Hematopoietic multipotent progenitor cell treated with erythropoietin and hydrocortisone succinate and interleukin-3 and kit ligand, for 6 days (in vitro differentiated cells): ENCODE measurements at regions not wholly inside any gene's neighbourhood (a gene's known extent, or its start where the extent isn't known, plus 50 kb on each side); places are given as distances from the start of the nearest gene placed in this dataset.
A peak's percentile ranks its signal among the peaks of the same experiment; 100 is the strongest.
"Not testable (repeated sequence)": the region's sequence is repeated elsewhere in the genome, so short reads cannot be mapped to it uniquely, and the experiment has no call there.

ENCODE experiments used
- DNase-seq: peaks from one replicate; pipeline ENCODE4 v3.0.0-alpha.2; 2015

DNA sequence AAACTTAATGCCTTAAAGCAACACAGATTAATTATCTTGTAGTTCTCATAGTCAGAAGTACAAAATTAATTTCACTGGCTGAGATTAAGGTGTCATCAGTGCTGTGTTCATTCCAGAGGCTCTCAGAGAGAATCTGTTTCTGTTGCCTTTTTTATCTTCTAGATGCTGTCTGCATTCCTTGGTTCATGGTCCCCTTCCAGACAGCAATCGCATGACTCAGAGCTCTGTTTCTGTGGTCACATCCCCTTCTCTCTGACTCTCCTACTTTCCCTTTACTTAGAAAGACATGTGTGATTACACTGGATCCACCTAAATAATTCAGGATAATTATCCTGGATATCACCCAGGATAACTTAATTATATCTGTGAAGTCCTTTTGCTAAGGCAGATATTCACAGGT, 148.6 kb downstream of the MAIP1 start:
- DNase-seq: peak; percentile 6

- DNase-seq: no peak
Observed at GRCh38 chr2:200107514-200108217, 152.3 kb downstream of the MAIP1 start.

GRCh38 chr2:200109421-200109820, 154.0 kb downstream of the MAIP1 start:
- DNase-seq: no peak

GRCh38 chr2:200110381-200110780, 155.0 kb downstream of the MAIP1 start:
- no peak for DNase-seq

GRCh38 chr2:200113016-200113799, 157.8 kb downstream of the MAIP1 start:
- DNase-seq: not testable (repeated sequence)

DNA sequence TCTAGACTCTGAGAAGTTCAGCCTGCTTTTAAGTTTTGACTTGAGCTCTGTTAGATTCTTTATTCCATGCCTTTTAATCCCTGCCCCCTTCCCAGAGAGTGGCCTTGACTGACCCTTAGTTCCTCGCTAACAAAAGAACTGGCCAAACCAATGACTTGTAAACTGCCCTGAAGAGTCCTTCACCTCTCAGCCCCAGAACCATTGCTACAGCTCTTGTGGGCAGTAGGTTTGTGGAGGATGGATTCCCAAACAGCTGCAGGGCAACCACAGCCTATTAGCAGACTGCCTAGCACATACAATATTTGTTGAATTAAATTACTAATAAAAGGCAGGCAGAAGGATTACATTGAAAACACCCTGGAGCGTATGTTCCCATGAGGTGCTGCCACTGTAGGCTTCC, 163.9 kb downstream of the MAIP1 start:
- no peak for DNase-seq

GRCh38 chr2:200121931-200122330, 166.5 kb downstream of the MAIP1 start:
- no peak for DNase-seq

DNA sequence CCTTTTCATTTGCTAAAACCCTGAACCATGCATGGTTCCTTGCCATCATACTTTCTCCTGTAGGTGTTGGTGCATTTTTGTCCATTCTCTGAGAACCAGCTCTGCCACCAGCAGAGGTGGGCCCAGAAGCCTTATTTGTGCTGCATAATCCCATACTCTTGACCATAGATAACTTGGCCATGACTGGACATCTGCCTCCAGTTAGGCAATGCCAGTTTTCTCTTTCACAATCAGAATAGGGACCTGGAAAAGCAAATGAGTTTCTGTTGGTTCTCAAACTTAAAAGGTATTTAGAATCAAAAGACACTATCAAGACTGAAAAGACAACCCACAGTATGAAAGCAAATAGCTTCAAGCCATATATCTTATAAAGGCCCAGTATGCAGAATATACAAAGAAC, 167.3 kb downstream of the MAIP1 start:
- DNase-seq: no peak

DNA sequence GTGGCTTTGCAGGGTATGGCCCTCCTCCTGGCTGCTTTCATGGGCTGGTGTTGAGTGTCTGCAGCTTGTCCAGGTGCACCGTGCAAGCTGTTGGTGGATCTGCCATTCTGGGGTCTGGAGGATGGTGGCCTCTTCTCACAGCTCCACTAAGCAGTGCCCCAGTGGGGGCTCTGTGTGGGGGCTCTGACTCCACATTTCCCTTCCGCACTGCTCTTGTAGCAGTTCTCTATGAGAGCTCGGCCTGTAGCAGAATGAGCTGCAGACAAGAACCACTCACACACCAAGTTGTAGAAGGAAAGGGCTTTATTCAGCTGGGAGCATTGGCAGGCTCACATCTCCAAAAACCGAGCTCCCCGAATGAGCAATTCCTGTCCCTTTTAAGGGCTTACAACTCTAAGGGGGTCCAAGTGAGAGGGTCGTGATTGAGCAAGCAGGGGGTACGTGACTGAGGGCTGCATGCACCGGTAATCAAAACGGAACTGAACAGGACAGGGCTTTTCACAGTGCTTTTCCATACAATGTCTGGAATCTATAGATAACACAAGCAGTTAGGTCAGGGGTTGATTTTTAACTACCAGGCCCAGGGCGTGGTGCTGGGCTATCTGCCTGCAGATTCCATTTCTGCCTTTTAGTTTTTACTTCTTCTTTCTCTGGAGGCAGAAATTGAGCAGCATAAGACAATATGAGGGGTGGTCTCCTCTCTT, 169.4 kb downstream of the MAIP1 start:
- DNase-seq: peak; percentile 75

DNA sequence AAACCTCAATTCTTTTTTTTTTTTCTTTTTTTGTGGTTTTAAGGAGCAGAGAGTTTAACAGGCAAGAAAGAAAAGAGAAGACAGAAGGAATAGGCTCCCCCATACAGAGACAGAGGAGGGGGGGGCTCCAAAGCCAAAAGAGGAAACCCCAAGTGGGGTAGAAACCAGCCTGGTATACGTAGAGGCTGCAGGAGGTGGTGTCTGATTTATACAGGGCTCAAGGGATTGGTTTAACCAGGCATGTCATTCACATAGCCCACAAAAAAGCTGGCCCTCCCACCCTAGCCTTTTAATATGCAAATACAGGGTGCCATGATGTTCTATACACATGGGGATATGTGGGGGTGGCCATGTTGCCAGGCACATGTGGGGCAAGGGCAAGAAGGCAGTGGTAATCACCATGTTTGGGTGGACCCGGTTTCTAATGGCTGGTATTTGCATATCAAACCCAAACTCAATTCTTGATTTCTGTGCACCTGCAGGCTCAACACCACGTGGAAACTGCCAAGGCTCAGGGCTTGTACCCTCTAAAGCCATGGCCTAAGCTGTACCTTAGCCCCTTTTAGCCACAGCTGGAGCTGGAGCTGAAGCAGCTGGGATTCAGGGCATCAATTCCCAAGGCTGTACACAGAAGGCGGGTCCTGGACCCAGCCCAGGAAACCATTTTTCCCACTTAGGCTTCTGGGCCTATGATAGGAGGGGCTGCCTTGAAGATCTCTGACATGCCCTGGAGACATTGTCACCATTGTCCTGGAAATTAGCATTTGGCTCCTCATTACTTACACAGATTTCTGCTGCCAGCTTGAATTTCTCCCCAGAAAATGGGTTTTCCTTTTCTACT, 170.3 kb downstream of the MAIP1 start:
- DNase-seq: peak; percentile 66

DNA sequence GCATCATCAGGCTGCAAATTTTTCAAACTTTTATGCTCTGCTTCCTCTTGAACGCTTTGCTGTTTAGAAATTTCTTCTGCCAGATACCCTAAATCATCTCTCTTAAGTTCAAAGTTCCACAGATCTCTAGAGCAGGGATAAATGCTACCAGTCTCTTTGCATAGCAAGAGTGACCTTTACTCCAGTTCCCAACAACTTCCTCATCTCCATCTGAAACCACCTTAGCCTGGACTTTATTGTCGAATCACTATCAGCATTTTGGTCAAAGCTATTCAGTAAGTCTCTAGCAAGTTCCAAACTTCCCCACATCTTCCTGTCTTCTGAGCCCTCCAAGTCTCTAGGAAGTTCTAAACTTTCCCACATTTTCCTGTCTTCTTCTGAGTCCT, 170.9 kb downstream of the MAIP1 start:
- DNase-seq: not testable (repeated sequence)

DNA sequence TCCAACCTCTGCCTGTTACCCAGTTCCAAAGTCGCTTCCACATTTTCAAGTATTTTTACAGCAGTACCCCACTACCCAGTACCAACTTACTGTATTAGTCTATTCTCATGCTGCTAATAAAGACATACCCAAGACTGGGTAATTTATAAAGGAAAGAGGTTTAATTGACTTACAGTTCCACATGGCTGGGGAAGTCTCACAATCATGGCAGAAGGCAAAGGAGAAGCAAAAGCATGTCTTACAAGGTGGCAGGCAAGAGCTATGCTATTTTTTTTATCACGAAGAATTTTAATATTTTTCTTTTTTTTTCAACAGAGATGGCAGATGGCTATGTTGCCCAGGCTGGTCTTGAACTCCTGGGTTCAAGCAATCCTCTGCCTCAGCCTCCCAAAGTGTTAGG, 171.3 kb downstream of the MAIP1 start:
- DNase-seq: not testable (repeated sequence)

DNA sequence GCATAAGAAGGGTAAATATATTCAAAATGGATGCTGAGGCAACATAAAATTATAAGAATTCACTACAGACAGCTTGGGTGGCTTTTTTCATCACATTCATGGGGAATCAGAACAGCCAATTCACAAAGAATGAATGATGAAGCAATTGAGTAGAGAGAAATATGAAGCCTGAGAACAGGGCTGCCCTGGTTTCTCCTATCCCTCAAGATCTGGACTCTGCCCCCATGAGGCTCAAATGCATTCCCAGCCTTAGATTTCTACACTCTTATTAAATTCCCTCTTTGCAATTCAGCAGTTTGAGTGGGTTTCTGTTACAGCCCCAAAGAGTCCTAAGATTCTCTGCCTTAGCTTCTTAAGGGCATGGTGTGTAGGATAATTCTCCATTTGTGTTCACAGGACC, 172.5 kb downstream of the MAIP1 start:
- no peak for DNase-seq

- no peak for DNase-seq
Observed at GRCh38 chr2:200128296-200128695, 172.9 kb downstream of the MAIP1 start.

DNA sequence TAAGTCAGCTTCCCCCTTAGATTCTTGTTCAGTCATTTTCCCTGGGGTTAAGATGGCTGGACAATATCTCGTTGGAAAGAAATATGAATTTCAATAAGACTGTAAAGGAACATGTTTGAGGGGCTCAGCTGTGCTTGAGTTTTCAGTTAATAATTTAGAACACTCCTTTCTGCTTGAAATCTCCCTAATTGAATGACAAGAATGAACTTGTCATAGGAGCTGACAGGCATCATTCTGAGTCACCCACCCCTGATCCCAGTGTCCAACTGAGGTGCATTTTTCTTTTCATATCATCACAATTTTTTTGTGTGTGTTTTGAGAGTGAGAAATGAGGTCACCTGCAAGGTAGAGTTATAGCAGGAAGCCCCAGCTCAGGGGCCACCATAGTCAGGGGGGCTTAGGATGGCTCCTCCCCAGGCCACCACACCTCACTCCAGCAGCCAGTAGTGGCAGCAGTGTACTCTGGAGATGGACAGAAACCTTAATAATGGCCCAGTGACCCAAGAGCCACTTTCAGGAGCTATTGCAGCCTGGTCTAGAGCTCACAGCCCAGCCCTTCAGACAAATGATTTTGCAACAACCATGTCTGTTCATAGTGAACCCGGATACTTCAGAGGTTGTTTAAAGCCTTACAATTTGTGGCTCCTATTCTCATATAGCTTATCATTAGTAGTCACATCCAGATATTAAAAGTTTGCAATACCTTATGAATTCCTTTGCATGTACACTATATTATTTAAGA, 174.5 kb downstream of the MAIP1 start:
- DNase-seq: no peak

DNA sequence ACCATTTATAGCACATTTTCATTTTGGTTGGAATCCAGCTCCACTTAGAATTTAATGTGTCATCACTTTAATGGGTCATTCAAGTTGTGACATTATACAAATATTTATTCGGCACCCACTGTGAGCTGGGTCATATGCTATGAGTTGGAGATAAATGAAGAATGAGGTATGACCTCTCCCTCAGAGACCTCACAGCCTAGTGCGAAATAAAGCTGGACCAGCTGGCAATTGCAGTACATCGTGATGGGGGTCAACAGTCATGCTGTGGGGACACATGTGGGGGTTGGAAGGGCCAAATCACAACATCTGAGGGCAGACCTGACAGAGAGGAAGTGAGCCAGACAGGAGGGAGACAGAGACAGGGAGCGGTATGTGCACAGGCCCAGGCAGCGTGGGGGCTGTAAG, 175.4 kb downstream of the MAIP1 start:
- DNase-seq: no peak

DNA sequence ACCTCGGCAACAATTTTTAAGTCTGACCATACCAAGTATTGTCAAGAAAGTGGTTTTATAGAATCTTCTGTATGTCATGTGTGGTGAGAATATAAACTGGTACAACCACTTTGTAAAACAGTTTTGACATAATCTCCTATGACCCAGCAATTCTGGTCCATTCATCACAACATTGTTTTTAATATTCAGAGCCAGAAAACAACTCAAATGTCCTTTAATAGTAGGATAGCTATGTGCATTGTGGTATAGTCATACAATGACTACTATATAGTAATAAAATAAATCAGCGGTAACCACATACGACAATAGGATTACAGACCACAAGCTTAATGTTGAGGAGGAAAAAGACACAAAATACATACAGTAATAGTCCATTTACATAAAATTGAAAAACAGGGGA, 175.2 kb upstream of the SPATS2L start:
- DNase-seq: no peak

DNA sequence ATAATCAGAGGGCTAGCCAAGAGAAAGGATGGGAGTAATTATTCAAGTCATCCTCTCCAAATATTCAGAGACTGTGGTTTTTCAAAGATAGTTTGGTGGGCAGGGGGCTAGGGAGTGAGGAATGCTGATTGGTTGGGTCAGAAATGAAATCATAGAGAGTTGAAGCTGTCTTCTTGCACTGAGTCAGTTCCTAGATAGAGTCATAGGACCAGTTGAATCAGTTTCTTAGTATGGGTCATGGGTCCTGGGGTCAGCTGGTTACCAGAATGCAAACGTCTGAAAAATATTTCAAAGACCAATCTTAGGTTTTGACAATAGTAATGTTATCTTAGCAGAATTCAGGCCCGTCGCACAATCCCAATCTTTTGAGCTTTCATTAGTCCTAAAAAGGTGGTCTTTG, 171.4 kb upstream of the SPATS2L start:
- DNase-seq: no peak

DNA sequence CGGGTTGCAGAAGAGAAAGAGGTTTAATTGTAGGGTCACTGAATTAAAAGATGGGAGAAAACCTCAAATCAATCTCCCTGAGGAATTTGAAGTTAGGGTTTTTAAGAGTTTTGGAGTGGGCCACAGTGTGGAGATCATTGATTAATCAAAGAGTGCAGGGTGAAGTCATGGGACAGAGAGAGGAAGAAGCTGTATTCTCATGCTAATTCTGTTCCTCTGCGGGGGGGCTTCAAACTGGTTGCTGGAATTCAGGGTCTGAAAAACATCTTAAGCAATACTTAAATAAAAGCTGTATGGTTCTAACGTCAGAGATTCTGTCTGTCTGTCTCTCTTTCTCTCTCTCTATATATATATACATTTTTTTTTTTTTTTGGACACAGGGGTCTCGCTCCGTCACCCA, 169.8 kb upstream of the SPATS2L start:
- DNase-seq: no peak

DNA sequence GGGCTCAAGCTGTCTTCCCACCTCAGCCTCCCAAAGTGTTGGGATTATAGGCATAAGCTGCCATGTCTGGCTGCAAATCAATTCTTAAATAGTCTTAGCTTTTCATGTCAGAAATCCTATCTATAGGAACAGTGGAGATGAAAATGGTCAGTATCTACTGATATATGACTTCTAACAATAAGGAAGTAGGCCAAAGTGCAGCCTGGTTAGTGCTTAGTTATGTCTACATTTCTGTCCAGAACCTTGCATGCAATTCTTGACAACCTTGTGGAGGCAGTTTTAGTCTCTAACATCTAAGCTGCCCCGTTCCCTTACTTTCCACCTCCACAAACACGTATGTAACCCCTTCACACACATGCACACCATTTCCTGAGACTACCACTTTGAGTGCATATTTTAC, 169.2 kb upstream of the SPATS2L start:
- no peak for DNase-seq

- no peak for DNase-seq
Observed at GRCh38 chr2:200137691-200138090, 168.8 kb upstream of the SPATS2L start.

DNA sequence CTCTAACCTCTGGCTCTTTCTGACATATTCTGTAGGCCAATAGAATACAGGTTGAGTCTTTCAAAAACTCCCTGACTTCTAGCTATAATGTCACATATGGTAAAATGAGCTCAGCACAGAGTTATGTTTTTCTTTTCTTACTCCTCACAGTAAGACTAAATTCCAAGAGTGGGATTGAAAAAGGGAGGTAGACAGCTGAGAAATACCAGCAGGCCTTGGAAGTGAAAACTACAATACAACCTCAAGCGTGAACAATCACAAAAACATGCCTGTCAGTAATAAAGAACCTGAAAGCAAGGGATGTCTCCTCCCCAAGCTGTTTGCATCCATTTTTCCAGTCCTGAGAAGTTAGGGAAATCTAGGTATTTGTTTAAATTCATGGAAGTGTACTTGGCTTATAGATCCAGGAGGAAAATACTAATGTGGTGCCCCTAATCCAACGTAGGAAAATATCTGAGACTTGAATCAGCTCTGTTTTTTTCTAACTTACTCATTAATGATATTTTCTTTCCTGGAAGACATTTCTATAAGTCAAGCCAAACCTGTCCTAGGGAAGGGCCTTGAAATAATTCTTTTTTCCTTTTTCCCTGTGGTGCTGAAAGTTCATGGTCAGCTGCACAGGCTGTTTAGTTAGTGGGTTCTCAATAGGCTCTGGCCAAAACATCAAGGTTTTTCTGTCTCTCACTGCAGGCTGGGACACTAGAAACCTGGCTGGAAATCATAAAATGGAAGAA, 167.9 kb upstream of the SPATS2L start:
- DNase-seq: no peak
